ENCODE measurements at regions not wholly inside any gene's neighbourhood (a gene's known extent, or its start where the extent isn't known, plus 50 kb on each side); places are given as distances from the start of the nearest gene placed in this dataset.
"Not testable (repeated sequence)": the region's sequence is repeated elsewhere in the genome, so short reads cannot be mapped to it uniquely, and the experiment has no call there.

DNA sequence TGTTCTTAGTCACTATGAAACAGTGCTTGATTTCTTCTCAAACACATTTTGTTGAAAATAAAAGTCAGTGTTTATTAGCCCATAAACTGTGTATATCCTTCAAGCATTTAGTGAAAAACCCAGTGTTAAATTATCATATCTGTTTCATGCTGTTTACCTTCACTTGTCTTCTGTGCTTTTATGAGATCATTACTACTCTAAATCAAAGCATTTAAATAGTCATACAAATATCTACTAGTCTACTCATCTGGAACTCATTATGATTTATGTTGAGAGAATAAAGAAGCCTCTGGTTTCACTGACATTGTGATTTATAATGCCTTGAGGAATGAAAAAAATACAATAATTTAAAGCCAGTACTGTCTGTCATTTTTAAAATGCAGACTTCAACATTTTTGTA lies 366.5 kb downstream of the SLCO4C1 start:
- no peak for DNase-seq

DNA sequence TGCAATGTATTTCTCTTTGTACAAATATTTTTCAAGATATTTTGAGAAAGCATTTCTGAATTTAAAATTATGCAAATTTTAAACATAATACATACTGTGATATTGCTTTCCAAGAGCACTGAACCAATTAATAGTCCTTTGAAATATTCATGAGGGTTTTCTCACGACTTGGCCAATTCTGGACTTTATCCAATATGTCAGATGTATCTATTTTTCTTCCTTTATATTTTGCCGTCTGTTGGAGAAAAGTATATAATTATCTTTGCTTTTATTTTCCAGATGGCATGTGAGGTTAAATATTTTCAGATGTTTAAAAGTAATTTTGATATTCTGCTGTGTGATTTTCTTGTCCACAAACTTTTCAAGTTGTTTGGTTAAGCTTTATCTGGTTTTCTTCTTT lies 378.9 kb downstream of the SLCO4C1 start:
- DNase-seq = no peak

DNA sequence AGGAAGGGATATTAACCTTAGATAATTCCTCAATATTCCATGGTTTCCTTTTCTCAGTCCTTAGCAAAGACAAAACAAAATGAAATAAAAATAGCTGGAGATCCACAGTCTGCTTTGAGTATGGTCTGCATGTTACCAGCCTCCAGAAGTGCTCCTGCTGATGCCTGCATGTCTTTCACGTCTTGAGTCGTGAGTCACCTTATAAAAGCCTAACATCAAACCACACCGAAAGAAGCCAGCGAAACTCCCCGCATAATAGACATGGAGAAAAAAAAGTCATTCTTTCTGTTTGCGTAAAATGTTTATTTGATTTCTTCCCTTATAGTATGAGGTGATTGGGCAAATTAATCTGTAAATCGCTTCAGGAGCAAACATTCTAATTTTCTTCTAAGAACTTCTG lies 380.5 kb downstream of the SLCO4C1 start:
- DNase-seq = no peak

DNA sequence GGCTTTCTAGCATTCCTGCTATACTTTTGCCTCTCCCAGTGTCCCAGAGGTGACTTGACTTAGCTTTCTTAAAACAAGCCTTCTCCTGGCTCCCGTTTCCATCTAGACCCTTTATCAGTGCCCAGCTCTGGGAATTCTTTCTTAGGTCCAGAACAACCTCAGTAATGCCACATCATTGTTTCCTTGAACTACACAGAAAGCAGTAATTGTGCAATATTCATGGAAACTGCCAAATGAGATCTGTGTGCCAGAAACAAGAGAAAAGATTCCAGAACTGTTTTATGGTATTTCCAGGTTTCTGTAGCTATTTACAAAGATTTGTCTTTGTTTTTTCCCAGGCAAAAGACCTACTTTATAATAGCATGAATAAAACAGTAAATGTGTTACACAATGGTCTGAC lies 391.3 kb downstream of the SLCO4C1 start:
- no peak for DNase-seq

DNA sequence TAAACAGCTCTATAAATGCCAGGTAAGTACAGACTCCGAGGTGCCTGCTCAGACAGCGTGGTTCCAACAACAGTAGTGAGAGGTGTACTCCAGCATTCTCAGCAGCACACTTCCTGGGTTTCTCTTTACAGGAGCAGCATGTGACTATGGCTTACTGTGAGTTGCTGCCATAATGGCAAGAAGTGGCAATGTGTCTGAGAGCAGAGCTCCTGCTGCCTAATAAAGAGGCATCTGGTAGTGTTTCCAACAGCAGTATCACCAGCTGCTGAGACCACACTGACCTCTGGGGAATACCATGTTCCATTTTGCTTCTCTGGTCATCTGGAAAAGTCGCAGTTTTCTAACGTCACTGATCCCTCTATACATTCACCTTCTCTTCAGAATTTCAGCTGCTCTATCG lies 398.2 kb downstream of the SLCO4C1 start:
- DNase-seq = no peak

DNA sequence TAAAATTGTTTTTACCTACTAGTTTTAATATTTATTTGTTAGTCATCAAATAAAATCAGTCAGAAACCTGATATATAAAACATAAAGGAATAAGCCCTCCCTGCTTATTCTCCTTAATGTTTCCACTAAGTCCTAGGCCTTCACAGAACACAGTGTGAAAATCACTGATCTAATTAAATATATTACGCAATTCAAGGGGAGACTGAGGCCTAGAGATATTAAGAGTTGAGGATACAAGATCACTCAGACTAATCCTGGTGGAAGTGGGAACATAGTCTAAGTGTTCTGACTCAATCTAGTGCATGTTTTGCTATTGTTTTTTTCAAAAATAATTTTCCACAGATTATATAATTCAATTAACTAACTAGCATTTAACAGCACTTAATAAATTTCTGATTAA lies 401.1 kb downstream of the SLCO4C1 start:
- DNase-seq = no peak

DNA sequence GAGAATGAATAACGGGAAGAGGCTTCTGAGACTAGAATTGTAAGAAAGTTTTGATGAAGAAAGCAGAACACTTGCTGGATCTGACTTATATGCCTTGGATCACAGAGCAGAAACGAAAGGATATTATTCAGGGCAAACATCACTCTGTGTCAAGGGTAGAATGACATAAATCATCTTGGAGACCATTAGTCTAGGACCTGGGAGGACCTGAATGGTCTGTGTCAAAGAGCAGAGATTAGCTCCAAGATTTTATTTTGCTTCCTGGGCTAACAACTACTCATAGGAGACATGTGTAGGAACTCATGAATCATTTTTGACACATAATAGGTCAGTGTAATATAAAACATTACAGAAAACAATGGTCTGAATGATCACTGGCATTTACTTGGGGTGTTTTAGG lies 417.9 kb downstream of the SLCO4C1 start:
- DNase-seq = no peak

DNA sequence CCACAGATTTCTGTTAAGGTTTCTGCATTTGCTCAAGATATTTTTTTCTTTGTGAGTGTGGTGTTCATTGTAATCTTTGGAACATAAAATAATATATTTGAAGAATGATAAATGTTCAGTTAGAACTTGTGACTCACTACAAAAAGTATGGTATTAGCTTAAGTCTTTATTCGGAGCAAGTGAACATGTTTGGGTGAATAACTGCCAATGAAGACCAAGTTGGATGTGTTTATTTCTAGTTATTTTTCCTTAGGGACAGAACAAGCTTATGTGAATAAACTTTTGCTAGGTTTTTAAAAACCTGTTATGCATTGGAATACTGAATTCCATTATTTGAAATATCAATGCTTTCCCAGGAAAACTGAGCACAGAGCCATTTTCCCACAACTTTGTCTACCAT lies 418.6 kb downstream of the SLCO4C1 start:
- DNase-seq = no peak

DNA sequence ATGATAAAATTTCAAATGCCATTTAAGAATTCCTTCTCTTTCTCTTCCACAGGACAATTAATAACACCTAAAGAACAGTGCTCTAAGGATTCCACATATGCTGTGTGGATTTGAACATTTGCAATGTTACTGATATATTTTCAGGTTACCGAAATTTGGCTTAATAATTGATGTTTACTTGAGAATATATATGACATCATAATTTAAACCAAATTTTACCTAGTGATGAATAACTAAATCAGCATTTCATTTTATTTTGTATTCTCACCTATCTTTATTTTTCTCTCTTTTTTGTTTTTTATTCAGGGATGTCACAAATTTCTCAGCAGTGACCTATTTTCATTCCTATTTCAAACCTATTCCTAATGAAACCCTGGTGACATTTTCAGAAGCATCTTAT lies 429.6 kb downstream of the SLCO4C1 start:
- no peak for DNase-seq

DNA sequence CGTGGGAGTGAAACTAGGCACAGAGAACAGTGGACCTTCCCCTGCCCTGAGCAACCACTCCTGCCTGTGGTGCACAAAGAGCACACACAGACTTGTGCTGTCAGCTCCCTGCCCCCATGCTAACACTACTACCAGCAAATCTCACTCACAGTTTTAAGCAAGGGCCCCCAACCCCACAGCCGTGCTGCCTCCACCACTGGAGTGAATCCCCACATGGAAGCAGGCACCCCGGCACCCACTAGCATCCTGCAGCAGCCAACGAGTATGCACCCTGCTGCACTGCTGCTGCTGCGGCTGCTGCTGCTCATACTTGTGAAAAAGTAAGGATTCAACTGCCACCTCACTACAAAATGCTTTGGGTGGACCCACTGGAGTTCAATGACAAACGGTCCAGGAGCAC lies 435.5 kb downstream of the SLCO4C1 start:
- DNase-seq = no peak

DNA sequence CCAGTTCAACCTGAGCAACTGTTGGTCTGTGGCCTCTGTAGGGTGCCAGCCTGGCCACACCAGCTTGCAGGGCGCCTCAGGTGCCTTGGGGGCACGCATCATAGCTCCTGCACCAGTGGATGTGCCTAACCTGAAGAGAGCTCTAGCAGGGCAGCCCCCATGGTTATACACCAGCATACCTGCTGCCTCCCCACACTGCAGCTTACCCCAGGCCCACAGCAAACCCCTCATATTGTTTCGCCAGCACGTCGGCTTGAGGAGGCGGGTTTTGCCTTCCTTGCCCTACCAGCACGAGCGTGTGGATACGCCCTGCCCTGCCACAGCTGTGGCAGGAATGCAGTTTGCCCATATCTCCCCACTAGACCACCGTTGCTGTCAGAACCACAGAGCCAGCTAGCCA lies 435.9 kb downstream of the SLCO4C1 start:
- no peak for DNase-seq

DNA sequence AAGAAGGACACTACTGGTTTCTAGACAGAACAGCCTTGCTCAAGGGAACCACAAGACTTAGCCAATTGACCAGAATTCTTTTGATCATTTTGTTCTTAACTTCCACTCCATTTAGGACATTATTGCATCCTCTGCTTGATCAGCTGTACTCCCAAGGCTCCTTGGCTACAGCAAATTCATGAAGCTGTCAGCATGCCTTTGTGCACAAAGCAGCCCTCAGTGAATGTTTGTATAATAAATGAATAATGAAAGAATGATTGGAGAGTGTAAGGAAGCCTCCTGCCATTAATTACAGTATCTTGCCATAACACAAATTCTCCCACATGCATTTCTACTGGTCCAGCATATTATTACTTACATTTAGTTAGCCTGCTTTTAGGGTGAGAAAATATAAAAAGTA lies 449.6 kb downstream of the SLCO4C1 start:
- DNase-seq = no peak

DNA sequence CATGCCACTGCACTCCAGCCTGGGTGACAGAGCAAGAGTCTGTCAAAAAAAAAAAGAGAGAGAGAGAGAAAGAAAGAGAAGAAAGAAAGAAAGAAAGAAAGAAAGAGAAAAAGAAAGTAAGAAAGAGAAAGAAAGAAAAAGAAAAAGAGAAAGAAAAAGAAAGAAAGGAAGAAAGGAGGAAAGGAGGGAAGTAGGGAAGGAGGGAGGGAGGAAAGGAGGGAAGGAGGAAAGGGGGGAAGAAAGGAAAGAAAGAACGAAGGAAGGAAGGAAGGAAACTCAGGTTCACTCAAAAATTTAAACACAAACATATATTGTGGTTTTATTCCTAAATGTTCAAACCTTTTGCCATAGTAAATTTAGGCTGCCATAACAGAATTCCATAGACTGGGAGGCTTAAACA lies 453.0 kb downstream of the SLCO4C1 start:
- no peak for DNase-seq

DNA sequence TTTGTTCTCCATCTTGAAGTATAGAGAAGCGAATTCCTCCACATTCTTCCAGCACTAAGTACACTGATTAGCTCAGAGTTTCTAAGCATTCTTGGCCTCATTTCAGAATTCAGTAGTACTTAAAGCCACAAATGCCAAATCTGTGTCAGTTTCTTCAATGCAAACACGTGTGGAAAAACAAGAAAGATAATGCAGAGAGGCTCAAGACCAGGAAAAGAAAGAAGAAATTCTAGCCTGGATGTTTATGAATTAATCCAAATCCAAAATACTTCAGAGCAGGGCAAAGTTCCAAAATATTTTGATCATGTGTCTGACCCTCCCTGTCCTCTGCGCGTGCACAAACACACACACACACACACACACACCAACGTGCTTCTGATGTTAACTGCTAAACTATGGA lies 457.6 kb downstream of the SLCO4C1 start:
- no peak for DNase-seq

DNA sequence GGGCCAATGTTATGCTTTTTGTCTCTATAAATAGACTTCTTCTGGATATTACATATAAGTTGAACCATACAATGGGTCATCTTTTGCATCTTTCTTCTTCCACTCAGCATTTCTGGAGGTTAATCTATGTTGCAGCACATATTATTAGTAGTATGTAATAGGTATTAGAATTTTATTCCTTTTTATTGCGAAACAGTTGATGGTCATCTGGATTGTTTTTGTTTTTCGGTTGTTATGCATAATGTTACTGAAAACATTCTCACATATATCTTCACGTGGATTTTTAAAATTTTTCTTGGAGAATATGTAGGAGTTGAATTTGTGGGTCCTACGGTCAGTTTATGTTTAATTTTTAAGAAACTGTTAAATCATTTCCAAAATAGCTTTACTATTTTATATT lies 466.8 kb downstream of the SLCO4C1 start:
- DNase-seq = no peak

DNA sequence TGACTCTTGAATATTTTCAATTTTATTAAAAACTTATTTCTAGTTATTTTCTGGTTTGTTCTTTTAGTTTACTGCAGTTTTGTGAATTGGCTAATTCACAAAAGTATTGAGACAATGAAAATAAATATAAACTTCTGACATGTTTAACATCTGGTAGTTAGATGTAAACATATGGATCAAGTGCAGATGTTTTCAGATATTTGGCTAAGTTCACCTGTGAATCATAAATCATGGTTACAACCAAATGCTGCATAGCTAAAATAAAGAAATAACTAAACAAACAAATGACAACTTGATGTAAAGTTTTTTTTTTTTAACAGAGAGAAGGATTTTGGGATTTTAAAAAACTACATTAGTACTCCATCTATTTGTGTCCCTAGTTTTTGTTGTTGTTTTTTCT lies 484.6 kb downstream of the SLCO4C1 start:
- no peak for DNase-seq

DNA sequence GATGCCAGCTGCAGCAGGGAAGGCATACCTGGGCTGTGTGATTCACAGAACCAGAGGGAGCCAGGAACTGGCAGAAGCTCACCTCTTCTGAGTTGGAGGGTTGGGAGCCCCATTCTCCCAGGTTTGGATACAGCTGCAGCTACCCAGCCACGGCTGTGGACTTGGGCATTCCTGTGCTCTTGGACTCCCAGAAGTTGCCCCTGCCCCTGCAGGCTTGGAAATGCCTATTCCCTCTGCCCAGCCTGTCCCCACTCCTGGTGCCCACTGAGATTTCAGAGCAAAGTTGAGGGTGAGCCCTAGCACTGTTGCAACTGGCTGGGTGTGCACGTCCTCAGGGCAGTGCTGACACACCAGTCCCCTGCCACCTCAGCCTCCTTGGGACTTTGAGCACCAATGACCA lies 489.7 kb downstream of the SLCO4C1 start:
- DNase-seq = no peak

DNA sequence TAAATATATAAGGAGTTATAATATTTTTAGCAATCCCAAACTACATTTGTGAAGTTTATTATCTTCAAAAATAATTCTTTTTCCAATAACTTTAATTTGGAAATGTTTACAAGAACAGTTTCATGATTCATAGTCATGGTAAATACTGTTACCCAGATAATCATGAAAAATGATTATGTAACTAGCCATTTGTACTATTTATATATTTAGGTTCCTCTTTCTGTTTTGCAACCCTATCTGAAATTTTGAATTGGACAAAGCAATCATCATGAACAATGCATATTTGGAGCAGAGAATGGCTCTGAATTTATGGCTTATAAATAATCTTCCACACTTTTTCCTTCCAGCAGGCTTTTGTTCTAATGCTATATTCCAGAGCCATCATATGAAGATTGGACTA lies 499.7 kb downstream of the SLCO4C1 start:
- no peak for DNase-seq

DNA sequence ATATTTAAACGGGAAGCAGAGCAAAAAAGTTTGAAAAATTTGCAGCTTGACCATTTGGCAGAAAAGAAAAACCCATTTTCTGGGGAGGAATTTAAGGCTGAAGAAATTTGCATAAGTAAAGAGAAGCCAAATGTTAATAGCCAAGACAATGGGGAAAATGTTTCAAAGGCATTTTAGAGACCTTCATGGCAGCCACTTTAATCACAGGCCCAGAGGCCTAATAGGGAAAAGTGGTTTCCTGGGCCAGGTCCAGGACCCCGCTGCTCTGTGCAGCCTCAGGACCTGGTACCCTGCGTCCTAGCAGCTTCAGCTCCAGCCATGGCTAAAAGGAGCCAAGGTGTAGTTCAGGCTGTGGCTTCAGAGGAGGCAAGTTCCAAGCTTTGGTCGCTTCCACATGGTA lies 507.3 kb downstream of the SLCO4C1 start:
- no peak for DNase-seq

DNA sequence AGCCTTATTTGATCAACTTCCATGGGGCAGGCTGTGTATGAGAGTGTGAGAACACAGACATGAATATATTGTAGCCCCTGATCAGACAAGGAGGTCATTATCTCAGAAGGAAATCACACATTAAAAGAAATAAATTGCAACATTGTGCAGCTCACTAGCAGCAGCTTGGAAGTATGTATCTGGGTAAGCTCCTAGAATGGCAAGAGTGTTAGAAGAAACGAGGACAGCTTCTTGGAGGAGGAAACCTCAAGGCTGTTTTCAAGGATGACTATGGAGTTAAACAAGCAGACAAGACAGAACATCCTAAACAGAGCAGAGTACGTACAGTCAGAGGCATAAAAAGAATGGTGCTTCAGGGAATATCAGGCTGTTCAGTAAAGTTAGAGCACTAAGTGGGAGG lies 511.0 kb downstream of the SLCO4C1 start:
- no peak for DNase-seq

DNA sequence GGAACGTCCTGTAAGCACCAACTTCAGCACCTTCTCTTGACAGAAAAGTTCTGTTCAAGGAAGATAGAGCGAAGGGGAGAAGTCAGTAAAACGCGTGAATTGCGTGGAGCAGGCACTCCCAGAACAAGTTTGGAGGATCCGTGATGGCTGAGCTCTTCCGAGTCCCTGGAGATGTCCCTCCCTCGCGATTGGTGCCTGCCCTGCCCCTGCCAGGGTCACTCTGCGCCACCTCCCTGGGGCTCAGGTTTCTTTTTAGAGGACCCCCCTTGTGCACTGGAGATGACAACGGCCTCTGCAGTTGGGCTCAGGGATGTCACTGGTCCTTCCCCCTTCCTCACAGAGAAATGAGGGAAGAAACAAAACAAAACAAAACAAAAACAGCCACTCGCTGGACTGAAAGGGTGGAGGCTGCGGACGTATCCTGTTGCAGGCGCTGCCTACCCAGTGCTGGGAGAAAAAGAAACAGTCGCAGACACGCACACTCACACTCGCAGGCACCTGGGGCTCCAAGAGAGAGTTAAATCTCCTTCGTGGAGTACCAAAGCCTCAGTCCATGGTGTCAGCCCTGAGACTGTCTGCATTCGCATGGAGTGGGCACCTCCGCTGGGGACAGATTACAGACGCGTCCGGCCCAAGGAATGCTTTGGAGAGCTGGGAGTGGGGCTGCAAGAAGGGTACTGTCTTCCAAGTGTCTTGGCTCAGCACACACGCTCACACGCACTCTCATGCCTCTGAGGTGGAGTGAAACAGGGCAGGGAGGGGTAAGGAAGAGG lies 512.7 kb downstream of the SLCO4C1 start:
- DNase-seq = no peak

DNA sequence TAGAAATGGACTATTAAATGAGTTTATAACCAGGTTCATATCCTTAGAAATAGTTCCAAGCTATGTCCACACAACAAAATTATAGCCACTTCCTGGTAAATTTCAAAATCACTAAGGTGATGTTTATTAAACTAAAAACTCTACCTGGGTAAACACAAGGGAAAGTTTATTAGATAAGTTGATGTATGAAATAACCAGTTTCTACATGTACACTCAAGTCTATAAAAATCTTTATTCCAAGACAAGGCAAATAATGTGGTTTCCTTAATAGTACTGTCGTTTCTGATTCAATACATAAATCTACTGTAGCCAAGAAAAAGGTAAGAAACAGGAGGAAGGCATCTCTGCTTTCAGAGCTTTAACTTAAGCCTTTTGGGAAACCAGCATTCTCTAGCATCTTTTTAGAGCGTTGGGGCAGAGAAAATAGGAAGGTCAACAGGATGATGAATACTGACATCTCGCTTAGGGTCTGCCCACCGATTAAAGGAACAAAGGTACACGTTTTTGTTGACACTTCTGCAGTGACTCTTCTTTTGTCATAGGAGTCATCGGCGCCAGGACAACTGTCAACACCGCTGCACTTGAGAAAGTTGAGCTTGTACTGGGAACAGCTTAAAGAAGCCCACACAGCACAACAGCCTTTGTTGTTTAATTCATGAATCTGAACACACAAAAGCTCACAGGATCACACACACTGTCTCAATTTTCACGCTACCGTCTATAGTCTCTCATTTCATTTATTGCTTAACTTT lies 513.6 kb downstream of the SLCO4C1 start:
- no peak for DNase-seq

DNA sequence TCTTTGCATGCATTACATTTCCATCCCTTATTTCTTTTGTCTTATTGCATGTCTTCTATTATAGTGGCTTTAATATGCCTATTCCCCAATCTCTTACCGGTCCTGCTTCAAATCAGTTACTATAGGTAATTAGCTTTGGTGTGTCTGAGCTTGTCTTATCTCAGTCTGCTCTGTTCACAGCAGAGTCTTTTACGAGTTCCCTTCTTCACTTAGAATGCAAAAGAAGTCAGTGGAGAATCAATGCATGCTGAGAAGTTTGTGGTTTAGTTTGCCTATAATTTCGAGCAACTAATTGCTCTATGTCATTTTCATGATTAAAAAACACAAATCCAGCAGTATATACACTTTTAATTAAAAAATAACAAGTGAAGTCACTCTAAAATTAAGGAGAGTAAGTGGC lies 545.0 kb downstream of the SLCO4C1 start:
- DNase-seq = no peak

DNA sequence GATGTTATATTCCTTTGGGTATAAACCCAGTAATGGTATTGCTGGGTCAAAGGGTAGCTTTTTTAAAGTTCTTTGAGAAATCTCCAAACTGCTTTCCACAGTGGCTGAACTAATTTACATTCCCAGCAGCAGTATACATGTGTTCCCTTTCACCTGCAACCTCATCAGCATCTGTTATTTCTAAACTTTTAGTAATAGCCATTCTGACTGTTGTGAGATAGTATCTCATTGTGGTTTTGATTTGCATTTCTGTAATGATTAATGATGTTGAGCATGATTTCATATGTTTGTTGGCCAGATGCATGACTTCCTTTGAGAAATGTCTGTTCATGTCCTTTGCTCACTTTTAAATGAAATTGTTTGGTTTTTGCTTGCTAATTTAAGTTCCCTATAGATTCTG lies 553.1 kb downstream of the SLCO4C1 start:
- not testable (repeated sequence) for DNase-seq

DNA sequence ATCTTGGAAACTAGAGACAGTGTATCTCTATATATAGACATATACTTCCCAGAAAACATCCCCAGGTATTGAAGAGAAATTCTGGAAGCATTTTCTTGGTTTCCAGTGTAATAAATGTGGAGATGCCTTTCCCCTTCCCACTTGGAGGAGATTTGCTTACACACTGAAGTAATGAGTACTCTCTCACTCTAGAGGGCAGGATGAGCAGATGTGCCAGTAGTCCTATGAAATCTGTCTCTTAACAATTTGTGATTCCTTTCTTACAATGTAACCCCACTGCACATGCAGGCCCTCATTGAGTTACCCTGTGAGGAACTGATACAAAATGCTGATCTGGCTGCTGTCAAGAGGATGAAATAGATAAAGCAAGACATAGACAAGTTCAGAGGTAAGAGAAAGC lies 567.2 kb downstream of the SLCO4C1 start:
- no peak for DNase-seq

Data from activated CD4-positive, CD25-positive, alpha-beta regulatory T cell (primary cell).